Prostate gland (tissue), 2 donors: ENCODE measurements at regions not wholly inside any gene's neighbourhood (a gene's known extent, or its start where the extent isn't known, plus 50 kb on each side); places are given as distances from the start of the nearest gene placed in this dataset.

Experiments
- DNase-seq: peaks from one replicate; pipeline ENCODE4 v3.0.0-alpha.2; 2019; ENCODE audit warnings: low spot score
- H3K27ac ChIP-seq, 2 donors: fragments of 200-600 bp; sonication (generic); 2 replicates each; pipeline ENCODE4 v1.5.1; 2017 to 2019
- H3K27me3 ChIP-seq: fragments of 200-600 bp; sonication (generic); replicated peaks from 2 replicates; pipeline ENCODE4 v1.5.1; 2019; ENCODE audit not compliant: insufficient read depth
- H3K36me3 ChIP-seq, 2 donors: fragments of 200-600 bp; sonication (generic); 1 replicate in 1 of 2; 2 replicates in 1 of 2; pipeline versions ENCODE4 v1.5.1 to v1.8.1; 2017 to 2019
- H3K4me1 ChIP-seq: fragments of 200-600 bp; sonication (generic); replicated peaks from 2 replicates; pipeline ENCODE4 v1.5.1; 2019
- H3K4me3 ChIP-seq, 2 donors: fragments of 200-600 bp; sonication (generic); 2 replicates each; pipeline ENCODE4 v1.5.1; 2017 to 2019
- H3K9me3 ChIP-seq: fragments of 200-600 bp; sonication (generic); 2 replicates; pipeline ENCODE4 v1.5.1; 2017
- CTCF ChIP-seq, 4 experiments: fragments of 200-600 bp in 2 of 4; fragments of 450-650 bp in 2 of 4; sonication (generic) in 2 of 4; IDR thresholded peaks; 1 replicate in 3 of 4; 2 replicates in 1 of 4; pipeline ENCODE4 v1.5.1; 2016 to 2019; ENCODE audit warnings: antibody characterized with exemption in 4 of 4, mild to moderate bottlenecking in 2 of 4, moderate library complexity in 2 of 4
- POLR2A ChIP-seq: fragments of 450-650 bp; IDR thresholded peaks from one replicate; pipeline ENCODE4 v1.6.1; 2016; ENCODE audit warnings: antibody characterized with exemption, mild to moderate bottlenecking
- POLR2AphosphoS5 ChIP-seq: sonication (generic); formaldehyde crosslinking; IDR thresholded peaks from one replicate; pipeline ENCODE4 v1.6.1; 2017; ENCODE audit warnings: antibody characterized with exemption
- WGBS: methylation state at CpG from one replicate; pipeline ENCODE4 v1.1.5; 2018; 5-methylcytosine and 5-hydroxymethylcytosine counted together
- intact Hi-C: fragments of 100-400 bp; cut with DNase I; formaldehyde crosslinking; loops from one replicate; pipeline ENCODE4 v1.14.2; 2022

DNA sequence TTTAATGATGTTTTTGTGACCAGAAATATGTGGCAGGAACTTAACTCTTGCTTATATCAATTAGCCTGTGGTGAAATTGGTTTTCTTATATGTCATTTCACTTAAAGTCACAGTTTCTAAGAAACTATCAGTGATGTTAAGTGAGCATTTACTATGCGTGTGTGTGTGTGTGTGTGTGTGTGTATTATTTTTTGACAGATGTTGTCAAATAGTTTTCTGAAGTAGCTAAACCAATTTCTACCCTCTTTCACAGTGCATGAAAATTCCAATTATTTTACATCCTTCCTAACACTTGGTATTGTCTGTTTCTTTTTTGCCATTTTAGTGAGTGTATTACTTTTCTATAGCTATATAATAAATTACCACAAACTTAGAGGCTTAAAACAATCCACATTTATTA lies 122.1 kb upstream of the CAND1 start:
- intact Hi-C loops, result no loop called here

DNA sequence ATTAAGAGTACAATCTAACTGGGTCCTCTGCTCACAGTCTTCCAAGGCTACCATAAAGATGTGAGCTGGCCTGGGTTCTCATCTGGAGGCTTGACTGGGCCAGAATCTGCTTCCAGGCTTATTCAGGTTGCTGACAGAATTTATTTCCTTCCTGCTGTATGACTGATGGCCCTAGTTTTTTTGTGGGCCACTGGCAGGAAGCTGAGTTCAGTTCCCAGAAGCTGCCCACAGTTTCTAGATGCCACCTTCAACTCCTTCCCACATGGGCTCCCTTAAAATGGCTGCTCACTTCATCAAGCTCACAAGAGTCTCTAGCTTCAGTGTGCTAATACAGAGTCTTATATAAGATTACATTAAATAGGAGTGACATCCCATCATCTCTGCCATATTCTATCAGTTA lies 121.7 kb upstream of the CAND1 start:
- no peak overlapping the region for H3K4me3 ChIP-seq
- H3K36me3 ChIP-seq, result no peaks in the 10 kb centered on the region
- intact Hi-C loops, result no loop called here
- no peak for DNase-seq
- H3K27ac ChIP-seq, result no peak overlapping the region
- H3K27me3 ChIP-seq, result no peaks in the 10 kb centered on the region
- no peaks in the 10 kb centered on the region for H3K4me1 ChIP-seq
- TF ChIP-seq POLR2A (no peak), POLR2AphosphoS5 (no peak), CTCF (IDR thresholded peaks at IDR 0.05) (no peak)
- no peaks in the 10 kb centered on the region for H3K9me3 ChIP-seq

More for the DNA sequence above, 122.1 kb upstream of the CAND1 start:
- no peak overlapping the region for H3K4me3 ChIP-seq
- H3K36me3 ChIP-seq, result no peaks in the 10 kb centered on the region
- H3K4me1 ChIP-seq, result no peaks in the 10 kb centered on the region
- no peak for DNase-seq
- WGBS, result 46% methylated on average over 1 of the region's 1 CpG
- no peak overlapping the region for H3K27ac ChIP-seq
- TF ChIP-seq POLR2AphosphoS5 (no peak), POLR2A (no peak), CTCF (IDR thresholded peaks at IDR 0.05) (no peak)
- no peaks in the 10 kb centered on the region for H3K9me3 ChIP-seq
- H3K27me3 ChIP-seq, result no peaks in the 10 kb centered on the region

DNA sequence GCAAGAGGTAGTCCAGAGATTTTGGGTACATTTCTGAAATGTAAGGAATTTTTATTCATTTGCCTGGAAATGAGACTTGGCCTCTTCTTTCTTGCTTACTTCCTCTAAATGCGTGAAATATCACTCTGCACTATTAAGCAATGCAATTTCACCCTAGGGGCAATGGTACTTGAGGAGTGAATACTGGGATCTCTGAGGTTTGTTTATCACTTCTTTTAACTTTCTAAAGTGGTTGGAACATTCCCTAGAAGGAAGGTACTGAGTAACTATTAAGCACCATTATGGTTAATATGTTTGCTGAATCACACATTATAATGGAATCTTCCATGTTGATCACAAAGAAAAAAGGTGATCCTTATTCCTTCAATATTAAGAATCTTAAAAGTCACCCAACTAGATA lies 120.9 kb upstream of the CAND1 start:
- WGBS, result 92% methylated on average over 1 of the region's 1 CpG
- no peaks in the 10 kb centered on the region for H3K4me1 ChIP-seq
- no peaks in the 10 kb centered on the region for H3K27me3 ChIP-seq
- TF ChIP-seq POLR2AphosphoS5, result no peak
- no peak for TF ChIP-seq POLR2A
- TF ChIP-seq CTCF (IDR thresholded peaks at IDR 0.05), result no peak
- no peaks in the 10 kb centered on the region for H3K9me3 ChIP-seq
- intact Hi-C loops, result no loop called here
- H3K27ac ChIP-seq, result no peak overlapping the region
- H3K4me3 ChIP-seq, result no peak overlapping the region
- no peaks in the 10 kb centered on the region for H3K36me3 ChIP-seq
- no peak for DNase-seq

GRCh38 chr12:67151886-67152285 lies 117.3 kb upstream of the CAND1 start:
- H3K9me3 ChIP-seq, result no peaks in the 10 kb centered on the region
- intact Hi-C loops, result no loop called here
- no peak overlapping the region for H3K4me3 ChIP-seq
- TF ChIP-seq POLR2A (no peak), POLR2AphosphoS5 (no peak), CTCF (IDR thresholded peaks at IDR 0.05) (no peak)
- no peaks in the 10 kb centered on the region for H3K27me3 ChIP-seq
- no peaks in the 10 kb centered on the region for H3K36me3 ChIP-seq
- no peak overlapping the region for H3K27ac ChIP-seq
- DNase-seq, result no peak
- WGBS, result 54% methylated on average over 3 of the region's 3 CpGs
- no peaks in the 10 kb centered on the region for H3K4me1 ChIP-seq

DNA sequence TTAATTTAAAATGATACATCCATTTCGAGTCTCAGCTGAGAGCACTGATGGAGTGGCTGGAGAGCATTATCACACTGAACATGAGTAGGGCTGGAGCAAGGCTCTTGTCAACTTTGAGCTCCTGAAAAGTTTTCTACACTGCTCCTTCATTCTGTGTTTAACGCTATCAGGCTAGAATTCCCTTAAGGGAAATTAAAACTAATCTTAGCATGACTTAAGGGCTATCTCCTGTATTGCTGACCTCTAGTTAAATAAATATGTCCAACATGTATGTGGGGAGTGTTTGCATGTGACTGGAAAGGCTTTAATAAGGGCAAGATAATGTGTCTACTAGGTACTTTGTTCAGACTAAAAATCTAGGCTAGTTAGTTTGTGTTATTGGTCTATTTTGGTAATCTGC lies 116.7 kb upstream of the CAND1 start:
- Histone ChIP-seq H3K36me3 (no peaks in the 10 kb centered on the region), H3K4me3 (no peak overlapping the region), H3K27ac (no peak overlapping the region), H3K9me3 (no peaks in the 10 kb centered on the region), H3K4me1 (no peaks in the 10 kb centered on the region), H3K27me3 (no peaks in the 10 kb centered on the region)
- DNase-seq, result no peak
- intact Hi-C loops, result no loop called here
- TF ChIP-seq POLR2A, result no peak
- TF ChIP-seq CTCF (IDR thresholded peaks at IDR 0.05), result no peak
- TF ChIP-seq POLR2AphosphoS5, result no peak
- WGBS, result 63% methylated on average over 2 of the region's 2 CpGs
